ENCODE measurements at regions not wholly inside any gene's neighbourhood (a gene's known extent, or its start where the extent isn't known, plus 50 kb on each side); places are given as distances from the start of the nearest gene placed in this dataset.

GRCh38 chr15:66933932-66934867 is 131.2 kb upstream of the SMAD3 start:
- Histone ChIP-seq H3K4me3 (replicated peaks in 1 of 2; ENCODE audit: low read depth in 1 of 2, low read length in 2 of 2) (no peak overlapping the region), H3K36me3 (ENCODE audit: control insufficient read depth in 1 of 2, insufficient read depth in 2 of 2, low read length in 2 of 2) (no peaks in the 10 kb centered on the region), H3K27ac (ENCODE audit: low read depth, low read length) (no peak overlapping the region), H3K9me2 (ENCODE audit: insufficient read depth) (no peaks in the 10 kb centered on the region), H3K9me3 (ENCODE audit: control insufficient read depth in 1 of 2, insufficient read depth in 1 of 2, low read depth in 1 of 2, low read length in 2 of 2) (peaks cover 0 to 24% of the 10 kb centered on the region in 2 experiments; a peak in 1 of 4 replicates), H4K20me1 (ENCODE audit: insufficient read depth) (no peaks in the 10 kb centered on the region), H3K27me3 (ENCODE audit: insufficient read depth, low read length) (no peaks in the 10 kb centered on the region), H3K4me2 (ENCODE audit: low read length) (no peak overlapping the region), H3K9ac (ENCODE audit: low read length) (no peak overlapping the region), H3K79me2 (ENCODE audit: insufficient read depth, low read length) (no peaks in the 10 kb centered on the region), H2AFZ (ENCODE audit: low read depth, low read length, poor library complexity, severe bottlenecking) (no peak overlapping the region), H3K4me1 (ENCODE audit: control insufficient read depth in 1 of 2, insufficient read depth in 2 of 2, low read length in 2 of 2) (peaks cover 32 to 36% of the 10 kb centered on the region in 2 experiments)
- intact Hi-C loops (cut with micrococcal nuclease) = no loop called here
- TF ChIP-seq EZH2phosphoT487 (IDR thresholded peaks at IDR 0.05; ENCODE audit: borderline replicate concordance) = no peak
- no peak for TF ChIP-seq POLR2AphosphoS5 (IDR thresholded peaks at IDR 0.05; ENCODE audit: low read depth, low read length)
- no peak for TF ChIP-seq SP1 (IDR thresholded peaks at IDR 0.05; ENCODE audit: low read depth)
- TF ChIP-seq ZBTB33 (IDR thresholded peaks at IDR 0.05; ENCODE audit: extremely low read depth, insufficient replicate concordance, low read length) = no peak
- TF ChIP-seq FOSL1 (IDR thresholded peaks at IDR 0.05; ENCODE audit: low read depth) = no peak
- no peak for TF ChIP-seq ZNF274 (IDR thresholded peaks at IDR 0.05; ENCODE audit: low read depth, low read length)
- TF ChIP-seq RAD21 (IDR thresholded peaks at IDR 0.05; ENCODE audit: low read depth) = no peak
- TF ChIP-seq YY1 (IDR thresholded peaks at IDR 0.05; ENCODE audit: extremely low read depth, insufficient replicate concordance, low read depth, low read length) = no peak
- no peak for TF ChIP-seq TCF7L2 (IDR thresholded peaks at IDR 0.05; ENCODE audit: borderline replicate concordance, extremely low read depth, insufficient read depth, insufficient read length)
- no peak for TF ChIP-seq POLR2A (IDR thresholded peaks at IDR 0.05; ENCODE audit: borderline replicate concordance, extremely low read depth, insufficient read depth, insufficient read length)
- TF ChIP-seq ATF3 (IDR thresholded peaks at IDR 0.05) = no peak
- TF ChIP-seq SIN3A (IDR thresholded peaks at IDR 0.05; ENCODE audit: low read depth) = no peak
- TF ChIP-seq CTCF (IDR thresholded peaks at IDR 0.05 in 2 of 3, conservative IDR thresholded peaks at IDR 0.05 in 1 of 3; ENCODE audit: borderline replicate concordance in 1 of 3, insufficient read depth in 1 of 3, low read depth in 2 of 3, low read length in 2 of 3) = no peak
- no TSS peak for BruUV-seq (replicated peaks)
- DNase-seq (ENCODE audit: low read depth, low spot score) (no peak), ATAC-seq (no peak)
- ChIA-PET CTCF (no interaction called here), RAD21 (ENCODE audit: low non-redundant PET in 1 of 2, low total read pairs in 2 of 2, uncharacterized antibody in 2 of 2, unreplicated experiment in 2 of 2) (no interaction called here), POLR2A (no interaction called here)
